ENCODE measurements at regions not wholly inside any gene's neighbourhood (a gene's known extent, or its start where the extent isn't known, plus 50 kb on each side); places are given as distances from the start of the nearest gene placed in this dataset.

GRCh38 chr12:127178463-127178862 lies 1088.5 kb upstream of the TMEM132C start:
- Histone ChIP-seq H3K23ac (ENCODE audit: insufficient read length) (no peak overlapping the region), H4K5ac (ENCODE audit: insufficient read length, low read depth, low read length) (no peak overlapping the region), H3K36me3 (ENCODE audit: control insufficient read depth in 2 of 4, insufficient read depth in 4 of 4, low read length in 3 of 4) (no peaks in the 10 kb centered on the region), H3K56ac (replicated peaks; ENCODE audit: insufficient read length, low read depth, low read length) (no peak overlapping the region), H4K8ac (ENCODE audit: extremely low read depth, insufficient read depth, low read length) (no peak overlapping the region), H3K9me3 (ENCODE audit: insufficient read depth in 2 of 2, low read depth in 1 of 2, low read length in 1 of 2) (peaks cover 0 to 4% of the 10 kb centered on the region in 2 experiments; a peak in 2 of 4 replicates), H3K4me3 (ENCODE audit: extremely low read depth in 1 of 4, insufficient read depth in 2 of 4, low read depth in 3 of 4, low read length in 4 of 4) (no peak overlapping the region), H3K14ac (ENCODE audit: insufficient read length) (no peak overlapping the region), H2BK12ac (ENCODE audit: low read depth, low read length) (no peak overlapping the region), H3K27me3 (replicated peaks in 1 of 4; ENCODE audit: control insufficient read depth in 3 of 4, extremely low read depth in 1 of 4, insufficient read depth in 3 of 4, low read length in 3 of 4) (no peaks in the 10 kb centered on the region), H2AK5ac (ENCODE audit: low read depth, low read length) (no peak overlapping the region), H3K4ac (replicated peaks; ENCODE audit: insufficient read length, low read depth, low read length) (no peak overlapping the region), H3K18ac (ENCODE audit: extremely low read depth, low read length) (no peak overlapping the region), H4K20me1 (replicated peaks in 1 of 2; ENCODE audit: control insufficient read depth in 1 of 2, insufficient read depth in 2 of 2, low read length in 2 of 2) (no peaks in the 10 kb centered on the region), H2BK15ac (ENCODE audit: low read length) (no peak overlapping the region), H3K27ac (ENCODE audit: low read depth, low read length) (no peak overlapping the region), H3K4me2 (ENCODE audit: insufficient read depth in 1 of 2, low read depth in 2 of 2, low read length in 2 of 2) (no peak overlapping the region), H2BK120ac (replicated peaks; ENCODE audit: low read depth, low read length) (no peak overlapping the region), H3K79me2 (ENCODE audit: control insufficient read depth in 1 of 2, insufficient read depth in 2 of 2, low read length in 2 of 2) (no peaks in the 10 kb centered on the region), H2BK5ac (ENCODE audit: low read depth, low read length) (no peak overlapping the region), H3K79me1 (ENCODE audit: low read depth, low read length) (no peaks in the 10 kb centered on the region), H3K23me2 (ENCODE audit: low read depth, low read length) (no peaks in the 10 kb centered on the region), H2BK20ac (ENCODE audit: low read length) (no peak overlapping the region), H2AFZ (ENCODE audit: low read length) (no peak overlapping the region), H4K91ac (replicated peaks; ENCODE audit: insufficient read length, low read length) (no peak overlapping the region), H3K9ac (replicated peaks in 1 of 4; ENCODE audit: extremely low read depth in 1 of 4, low read depth in 3 of 4, low read length in 3 of 4) (no peak overlapping the region), H3K4me1 (replicated peaks in 1 of 4; ENCODE audit: control insufficient read depth in 3 of 4, insufficient read depth in 4 of 4, low read length in 3 of 4) (no peaks in the 10 kb centered on the region)
- FAIRE-seq (no peak), DNase-seq (ENCODE audit: low read depth in 1 of 2, low spot score in 2 of 2) (no peak)
- POLR2A ChIA-PET (ENCODE audit: partially characterized antibody) = no interaction called here
- CTCF ChIA-PET (ENCODE audit: partially characterized antibody) = interaction anchor here (1.5 kb wide), 1 partner anchor 70 kb away, joined by 3 read pairs; no protein-coding TSS in a partner anchor
- TF ChIP-seq EZH2 (IDR thresholded peaks at IDR 0.05; ENCODE audit: low read depth, low read length, severe bottlenecking) (no peak), ATF3 (IDR thresholded peaks at IDR 0.05; ENCODE audit: insufficient read depth, low read depth, low read length) (no peak), NANOG (IDR thresholded peaks at IDR 0.05; ENCODE audit: insufficient read depth, low read depth, low read length, poor library complexity, severe bottlenecking) (no peak), MAX (IDR thresholded peaks at IDR 0.05) (no peak), BCL11A (IDR thresholded peaks at IDR 0.05; ENCODE audit: low read depth in 2 of 2, low read length in 2 of 2) (no peak), RBBP5 (IDR thresholded peaks at IDR 0.05; ENCODE audit: borderline replicate concordance, low read depth, low read length) (no peak), MAFK (IDR thresholded peaks at IDR 0.05; ENCODE audit: low read depth, low read length) (no peak), JUN (IDR thresholded peaks at IDR 0.05; ENCODE audit: low read depth, low read length) (no peak), SAP30 (IDR thresholded peaks at IDR 0.05; ENCODE audit: insufficient read depth, insufficient replicate concordance, low read length) (no peak), SIRT6 (IDR thresholded peaks at IDR 0.05; ENCODE audit: low read length) (no peak), HDAC6 (IDR thresholded peaks at IDR 0.05; ENCODE audit: low read depth, low read length) (no peak), TEAD4 (IDR thresholded peaks at IDR 0.05; ENCODE audit: low read depth, low read length) (no peak), POLR2AphosphoS5 (IDR thresholded peaks at IDR 0.05; ENCODE audit: low read depth, low read length) (no peak)
- 84% methylated on average over 1 of the region's 1 CpG; no CpG with 5 or more reads in 1 of the 2 experiments for WGBS, 2 experiments (ENCODE audit: extremely low coverage in 1 of 2, insufficient coverage in 1 of 2, insufficient read length in 1 of 2, insufficient replicate concordance in 2 of 2, low coverage in 1 of 2, low lambda C conversion rate in 2 of 2, missing lambda C conversion rate in 1 of 2)
